ENCODE measurements at regions not wholly inside any gene's neighbourhood (a gene's known extent, or its start where the extent isn't known, plus 50 kb on each side); places are given as distances from the start of the nearest gene placed in this dataset.

- no peak for TF ChIP-seq POLR2A (IDR thresholded peaks at IDR 0.05; ENCODE audit: low read depth, low read length)
- TF ChIP-seq TAF1 (IDR thresholded peaks at IDR 0.05; ENCODE audit: borderline replicate concordance, low read depth, low read length), result no peak
- TF ChIP-seq POLR2AphosphoS5 (IDR thresholded peaks at IDR 0.05; ENCODE audit: low read depth, low read length), result no peak
These were observed 1915.4 kb downstream of the STIM2 start for GRCh38 chr4:28776004-28776403.
